ENCODE measurements at regions not wholly inside any gene's neighbourhood (a gene's known extent, or its start where the extent isn't known, plus 50 kb on each side); places are given as distances from the start of the nearest gene placed in this dataset.

DNA sequence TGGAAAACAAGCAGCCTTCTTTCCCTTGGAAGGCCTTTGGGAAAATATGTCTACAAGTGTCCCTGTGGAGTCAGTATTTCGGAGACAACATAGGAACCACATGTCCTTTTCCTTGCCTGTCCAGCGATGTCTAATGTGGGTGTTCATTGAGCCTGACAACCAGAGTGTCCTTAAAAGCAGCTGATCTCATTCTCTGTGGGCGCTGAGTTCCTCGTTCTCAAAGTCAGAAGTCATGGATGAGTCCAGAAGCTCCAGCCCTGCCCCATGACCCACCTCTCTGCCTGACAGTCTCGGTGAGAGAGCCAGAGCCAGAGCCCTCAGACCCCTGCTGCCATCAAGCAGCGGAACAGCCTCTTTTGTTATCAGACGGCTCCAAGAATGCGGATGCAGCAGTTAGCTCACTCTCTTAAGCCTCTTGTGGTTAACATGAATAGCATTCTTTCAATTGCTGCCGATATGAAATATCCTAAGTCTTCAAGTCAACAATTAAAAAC is 329.2 kb downstream of the TGFB2 start:
- Histone ChIP-seq H3K27me3 (ENCODE audit: insufficient read depth, low read depth) (no peaks in the 10 kb centered on the region), H4K20me1 (ENCODE audit: insufficient read depth) (no peaks in the 10 kb centered on the region), H3K36me3 (ENCODE audit: insufficient read depth) (no peaks in the 10 kb centered on the region), H3K27ac (peak overlapping the region; percentile 18; the same call in 1 of the 2 replicates), H3K4me1 (ENCODE audit: low read depth, poor library complexity, severe bottlenecking) (peaks cover 44% of the 10 kb centered on the region), H3K4me3 (IDR thresholded peaks at IDR 0.05; ENCODE audit: insufficient read depth, low read depth, low read length) (no peak overlapping the region), H3K4me2 (peak overlapping the region; percentile 40), H3K79me2 (ENCODE audit: insufficient read depth, low read depth) (no peaks in the 10 kb centered on the region), H3K9ac (peak overlapping the region; percentile 10; the same call in 1 of the 2 replicates), H2AFZ (ENCODE audit: low read depth) (peak overlapping the region; percentile 63; the same call in 1 of the 2 replicates)
- TF ChIP-seq, protein P1, sequence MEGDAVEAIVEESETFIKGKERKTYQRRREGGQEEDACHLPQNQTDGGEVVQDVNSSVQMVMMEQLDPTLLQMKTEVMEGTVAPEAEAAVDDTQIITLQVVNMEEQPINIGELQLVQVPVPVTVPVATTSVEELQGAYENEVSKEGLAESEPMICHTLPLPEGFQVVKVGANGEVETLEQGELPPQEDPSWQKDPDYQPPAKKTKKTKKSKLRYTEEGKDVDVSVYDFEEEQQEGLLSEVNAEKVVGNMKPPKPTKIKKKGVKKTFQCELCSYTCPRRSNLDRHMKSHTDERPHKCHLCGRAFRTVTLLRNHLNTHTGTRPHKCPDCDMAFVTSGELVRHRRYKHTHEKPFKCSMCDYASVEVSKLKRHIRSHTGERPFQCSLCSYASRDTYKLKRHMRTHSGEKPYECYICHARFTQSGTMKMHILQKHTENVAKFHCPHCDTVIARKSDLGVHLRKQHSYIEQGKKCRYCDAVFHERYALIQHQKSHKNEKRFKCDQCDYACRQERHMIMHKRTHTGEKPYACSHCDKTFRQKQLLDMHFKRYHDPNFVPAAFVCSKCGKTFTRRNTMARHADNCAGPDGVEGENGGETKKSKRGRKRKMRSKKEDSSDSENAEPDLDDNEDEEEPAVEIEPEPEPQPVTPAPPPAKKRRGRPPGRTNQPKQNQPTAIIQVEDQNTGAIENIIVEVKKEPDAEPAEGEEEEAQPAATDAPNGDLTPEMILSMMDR (conservative IDR thresholded peaks at IDR 0.05; ENCODE audit: low read depth, low read length), result no peak

DNA sequence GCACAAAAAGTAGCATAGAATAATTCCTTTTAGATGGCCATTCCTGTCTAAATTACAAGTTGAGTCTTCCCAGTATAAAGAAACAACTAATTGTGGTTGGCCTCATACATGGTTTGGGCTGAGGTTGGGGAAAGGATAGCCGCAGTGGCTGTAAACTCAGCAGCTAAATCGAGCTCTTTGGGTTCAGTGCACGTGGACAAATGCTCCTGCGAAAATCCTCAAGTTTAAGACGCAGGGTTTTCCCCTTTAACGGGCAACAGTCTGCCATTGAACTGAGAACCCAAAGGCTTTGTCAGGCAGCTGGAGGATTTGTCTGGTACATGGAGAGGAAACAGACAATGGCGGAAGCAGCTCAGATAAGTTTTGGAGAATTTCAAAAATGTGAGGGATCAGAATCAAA is 331.9 kb downstream of the TGFB2 start:
- H3K27me3 ChIP-seq (ENCODE audit: insufficient read depth, low read depth), result no peaks in the 10 kb centered on the region
- H3K79me2 ChIP-seq (ENCODE audit: insufficient read depth, low read depth), result no peaks in the 10 kb centered on the region
- no peak overlapping the region for H3K4me3 ChIP-seq (IDR thresholded peaks at IDR 0.05; ENCODE audit: insufficient read depth, low read depth, low read length)
- peak overlapping the region; percentile 8; the same call in 1 of the 2 replicates for H2AFZ ChIP-seq (ENCODE audit: low read depth)
- H3K27ac ChIP-seq, result peak overlapping the region; percentile 28; the same call in 1 of the 2 replicates
- TF ChIP-seq, protein P1 (conservative IDR thresholded peaks at IDR 0.05; ENCODE audit: low read depth, low read length), result no peak
- no peak overlapping the region for H3K9ac ChIP-seq
- peak overlapping the region; percentile 56 for H3K4me2 ChIP-seq
- H3K4me1 ChIP-seq (ENCODE audit: low read depth, poor library complexity, severe bottlenecking), result peaks cover 44% of the 10 kb centered on the region
- H3K36me3 ChIP-seq (ENCODE audit: insufficient read depth), result no peaks in the 10 kb centered on the region
- no peaks in the 10 kb centered on the region for H4K20me1 ChIP-seq (ENCODE audit: insufficient read depth)

DNA sequence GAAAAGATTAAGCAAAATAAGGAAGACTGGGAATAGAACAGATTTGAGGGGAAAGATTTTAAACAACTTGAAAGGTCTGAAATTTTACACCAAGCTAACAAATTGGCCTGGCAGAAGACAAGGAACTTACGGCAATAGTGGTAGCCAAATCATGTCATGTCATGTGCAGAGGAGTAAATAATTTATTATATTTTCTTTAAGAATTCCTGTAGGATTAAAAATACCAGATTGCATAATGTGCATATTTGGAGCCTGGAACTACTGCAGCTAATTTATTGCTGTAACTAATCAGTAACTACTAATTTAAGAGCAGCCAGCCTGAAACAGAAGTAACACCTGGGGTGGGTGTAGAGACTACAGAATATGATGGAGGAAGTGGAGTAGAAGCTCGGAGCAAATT is 334.3 kb downstream of the TGFB2 start:
- TF ChIP-seq, protein P1 (conservative IDR thresholded peaks at IDR 0.05; ENCODE audit: low read depth, low read length), result no peak
- H3K27me3 ChIP-seq (ENCODE audit: insufficient read depth, low read depth), result no peaks in the 10 kb centered on the region
- H3K36me3 ChIP-seq (ENCODE audit: insufficient read depth), result no peaks in the 10 kb centered on the region
- no peak overlapping the region for H3K4me3 ChIP-seq (IDR thresholded peaks at IDR 0.05; ENCODE audit: insufficient read depth, low read depth, low read length)
- H3K79me2 ChIP-seq (ENCODE audit: insufficient read depth, low read depth), result no peaks in the 10 kb centered on the region
- peaks cover 33% of the 10 kb centered on the region for H3K4me1 ChIP-seq (ENCODE audit: low read depth, poor library complexity, severe bottlenecking)
- no peak overlapping the region for H3K4me2 ChIP-seq
- no peaks in the 10 kb centered on the region for H4K20me1 ChIP-seq (ENCODE audit: insufficient read depth)
- no peak overlapping the region for H2AFZ ChIP-seq (ENCODE audit: low read depth)
- no peak overlapping the region for H3K9ac ChIP-seq
- no peak overlapping the region for H3K27ac ChIP-seq

DNA sequence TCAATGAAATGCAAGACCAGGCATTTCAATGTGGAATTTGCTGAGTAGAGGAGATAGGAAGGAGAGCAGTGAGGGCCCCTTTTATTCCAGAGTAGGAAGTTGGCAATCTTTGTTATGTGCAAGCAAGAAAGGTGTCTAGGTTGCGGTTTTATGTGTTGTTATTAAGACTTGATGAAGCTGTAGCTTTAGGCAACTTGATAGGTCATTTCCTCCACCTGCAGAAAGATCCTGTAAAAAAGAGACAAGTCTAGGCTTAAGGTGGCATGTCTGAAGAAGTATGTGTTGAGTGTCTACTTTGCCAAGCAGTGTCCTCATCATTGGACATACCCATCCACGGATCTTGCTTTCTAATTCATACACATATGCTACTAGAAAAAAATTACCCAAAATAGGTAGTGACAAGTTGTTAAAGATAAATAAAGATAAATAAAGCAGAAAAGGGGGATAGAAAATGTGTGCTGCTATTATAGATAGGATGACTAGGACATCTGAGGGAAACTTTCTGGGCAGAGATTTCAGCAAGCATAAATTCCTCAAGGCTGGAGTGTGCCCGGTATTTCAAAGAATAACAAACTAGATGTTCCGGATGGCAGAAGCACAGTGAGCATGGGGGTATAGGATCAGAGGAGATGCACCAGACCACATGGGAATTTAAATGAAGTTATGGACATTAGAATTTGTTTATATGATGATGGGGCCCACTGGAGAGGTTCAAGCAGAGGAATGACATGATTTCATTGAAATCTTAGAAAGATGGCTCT is 335.0 kb downstream of the TGFB2 start:
- Histone ChIP-seq H3K27ac (no peak overlapping the region), H3K4me1 (ENCODE audit: low read depth, poor library complexity, severe bottlenecking) (peaks cover 28% of the 10 kb centered on the region), H3K36me3 (ENCODE audit: insufficient read depth) (no peaks in the 10 kb centered on the region), H3K79me2 (ENCODE audit: insufficient read depth, low read depth) (no peaks in the 10 kb centered on the region), H3K27me3 (ENCODE audit: insufficient read depth, low read depth) (no peaks in the 10 kb centered on the region), H2AFZ (ENCODE audit: low read depth) (no peak overlapping the region), H3K4me2 (no peak overlapping the region), H3K4me3 (IDR thresholded peaks at IDR 0.05; ENCODE audit: insufficient read depth, low read depth, low read length) (no peak overlapping the region), H3K9ac (no peak overlapping the region), H4K20me1 (ENCODE audit: insufficient read depth) (no peaks in the 10 kb centered on the region)
- TF ChIP-seq, protein P1 (conservative IDR thresholded peaks at IDR 0.05; ENCODE audit: low read depth, low read length), result no peak

Data from KMS-11 (cell line).